Lower leg skin (tissue), 4 donors: ENCODE measurements at regions not wholly inside any gene's neighbourhood (a gene's known extent, or its start where the extent isn't known, plus 50 kb on each side); places are given as distances from the start of the nearest gene placed in this dataset.

ENCODE experiments used
- DNase-seq, 2 donors: peaks; one replicate each; pipeline ENCODE4 v3.0.0-alpha.2; 2019; ENCODE audit warnings: low spot score in 2 of 2
- H3K4me3 ChIP-seq: fragments of 200-600 bp; sonication (generic); 2 replicates; pipeline ENCODE4 v1.5.1; 2017; ENCODE audit warnings: mild to moderate bottlenecking, low read depth; ENCODE audit not compliant: poor library complexity, severe bottlenecking
- POLR2A ChIP-seq, 2 donors: fragments of 450-650 bp; IDR thresholded peaks; one replicate each; pipeline ENCODE4 v1.6.1; 2016 to 2017; ENCODE audit warnings: antibody characterized with exemption in 2 of 2, mild to moderate bottlenecking in 1 of 2, moderate library complexity in 1 of 2
- WGBS, 2 donors: methylation state at CpG; one replicate each; pipeline ENCODE4 v1.1.5; 2018; 5-methylcytosine and 5-hydroxymethylcytosine counted together
- intact Hi-C: fragments of 100-400 bp; cut with DNase I; formaldehyde crosslinking; loops from one replicate; pipeline ENCODE4 v1.15.0; 2023; ENCODE audit warnings: low total_unique reads
- TF ChIP-seq, protein P1 (sequence below), 3 donors: fragments of 450-650 bp; IDR thresholded peaks; one replicate each; pipeline ENCODE4 v1.5.1; 2016; ENCODE audit warnings: antibody characterized with exemption in 3 of 3, mild to moderate bottlenecking in 3 of 3, moderate library complexity in 2 of 3

DNA sequence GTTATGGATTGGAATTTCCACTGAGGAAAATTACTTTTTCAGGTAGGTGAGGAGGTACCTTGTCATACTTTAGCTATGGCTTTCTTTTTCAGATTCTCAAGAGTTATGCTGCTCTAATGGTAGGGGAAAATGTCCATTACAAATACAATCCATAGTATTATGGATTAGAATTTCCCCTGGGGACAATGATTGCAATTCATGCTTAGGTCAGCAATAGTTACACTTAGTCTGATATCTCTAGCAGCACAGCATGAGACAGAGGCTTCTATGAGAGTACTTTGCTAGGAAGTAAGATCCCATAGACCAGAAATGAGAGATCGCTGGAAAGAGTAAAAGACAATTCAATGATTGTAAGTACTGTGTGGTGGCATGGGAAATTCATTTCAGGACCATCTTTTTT, 949.5 kb upstream of the CDH8 start:
- TF ChIP-seq POLR2A (IDR thresholded peaks at IDR 0.05), result no peak
- TF ChIP-seq, protein P1, sequence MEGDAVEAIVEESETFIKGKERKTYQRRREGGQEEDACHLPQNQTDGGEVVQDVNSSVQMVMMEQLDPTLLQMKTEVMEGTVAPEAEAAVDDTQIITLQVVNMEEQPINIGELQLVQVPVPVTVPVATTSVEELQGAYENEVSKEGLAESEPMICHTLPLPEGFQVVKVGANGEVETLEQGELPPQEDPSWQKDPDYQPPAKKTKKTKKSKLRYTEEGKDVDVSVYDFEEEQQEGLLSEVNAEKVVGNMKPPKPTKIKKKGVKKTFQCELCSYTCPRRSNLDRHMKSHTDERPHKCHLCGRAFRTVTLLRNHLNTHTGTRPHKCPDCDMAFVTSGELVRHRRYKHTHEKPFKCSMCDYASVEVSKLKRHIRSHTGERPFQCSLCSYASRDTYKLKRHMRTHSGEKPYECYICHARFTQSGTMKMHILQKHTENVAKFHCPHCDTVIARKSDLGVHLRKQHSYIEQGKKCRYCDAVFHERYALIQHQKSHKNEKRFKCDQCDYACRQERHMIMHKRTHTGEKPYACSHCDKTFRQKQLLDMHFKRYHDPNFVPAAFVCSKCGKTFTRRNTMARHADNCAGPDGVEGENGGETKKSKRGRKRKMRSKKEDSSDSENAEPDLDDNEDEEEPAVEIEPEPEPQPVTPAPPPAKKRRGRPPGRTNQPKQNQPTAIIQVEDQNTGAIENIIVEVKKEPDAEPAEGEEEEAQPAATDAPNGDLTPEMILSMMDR (IDR thresholded peaks at IDR 0.05), result no peak
- H3K4me3 ChIP-seq, result no peak overlapping the region
- DNase-seq, result no peak
- 88 to 91% methylated on average over 1 of the region's 1 CpG for WGBS, 2 donors
- intact Hi-C loops, result no loop called here

DNA sequence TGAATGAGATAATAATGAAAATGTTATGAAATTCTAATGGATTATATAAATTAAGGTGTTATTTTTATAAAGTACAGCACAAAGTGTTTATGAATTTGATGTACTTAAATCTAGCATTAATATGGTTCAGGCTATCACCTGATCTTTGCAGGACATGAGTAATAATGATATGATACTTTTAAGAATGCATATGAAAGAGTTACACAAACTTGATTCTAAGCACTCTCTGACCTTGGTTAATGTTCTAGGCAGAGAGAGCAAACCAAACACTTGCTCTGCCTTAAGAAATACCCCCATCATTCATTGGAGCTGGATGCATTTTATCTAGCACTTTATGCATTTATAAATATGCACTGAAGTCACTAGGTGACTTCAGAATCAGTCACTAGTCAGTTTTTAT, 942.2 kb upstream of the CDH8 start:
- intact Hi-C loops, result no loop called here
- H3K4me3 ChIP-seq, result no peak overlapping the region
- TF ChIP-seq, protein P1 (IDR thresholded peaks at IDR 0.05), result no peak
- no peak for TF ChIP-seq POLR2A (IDR thresholded peaks at IDR 0.05)
- no peak for DNase-seq

DNA sequence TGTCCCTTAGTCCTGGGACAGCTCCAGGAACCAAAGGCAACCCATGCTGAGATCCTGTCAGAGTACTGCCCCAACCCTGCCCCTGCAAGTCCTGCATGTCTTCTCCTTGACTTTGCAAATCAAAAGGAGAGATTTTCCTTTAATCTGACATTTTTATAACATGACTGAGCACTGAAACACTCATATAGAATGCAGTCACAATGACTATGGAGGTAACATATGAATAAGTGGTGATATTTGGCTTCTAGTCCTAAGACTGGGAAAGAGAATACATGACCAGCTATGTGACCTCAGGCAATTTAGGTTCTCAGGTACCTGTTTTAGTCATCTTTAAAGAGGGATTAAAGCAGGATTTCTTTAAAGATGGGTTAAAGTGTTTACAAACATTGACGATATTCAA, 941.6 kb upstream of the CDH8 start:
- intact Hi-C loops, result no loop called here
- TF ChIP-seq POLR2A (IDR thresholded peaks at IDR 0.05), result no peak
- TF ChIP-seq, protein P1 (IDR thresholded peaks at IDR 0.05), result no peak
- H3K4me3 ChIP-seq, result no peak overlapping the region
- no peak for DNase-seq
- 83% methylated on average over 1 of the region's 1 CpG for WGBS, 2 donors

DNA sequence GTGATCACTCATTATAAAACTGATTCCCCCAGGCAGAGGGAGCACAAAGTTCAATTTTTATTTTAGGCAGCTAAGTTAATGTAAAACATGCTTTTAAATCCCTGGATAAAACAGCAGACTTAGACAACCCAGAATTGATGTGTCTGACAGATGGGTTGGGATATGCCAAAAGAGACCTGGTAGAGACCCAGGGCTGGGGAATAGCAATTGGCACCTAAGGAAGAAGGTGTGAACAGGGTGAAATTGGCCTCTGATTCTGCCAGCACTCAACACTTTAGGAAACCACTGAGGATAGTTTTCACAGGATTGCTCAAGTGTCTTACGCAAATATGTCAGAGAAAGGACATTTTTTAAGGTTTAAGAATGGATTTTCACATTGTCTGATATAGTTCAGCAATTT, 938.2 kb upstream of the CDH8 start:
- intact Hi-C loops, result no loop called here
- TF ChIP-seq POLR2A (IDR thresholded peaks at IDR 0.05), result no peak
- TF ChIP-seq, protein P1 (IDR thresholded peaks at IDR 0.05), result no peak
- no peak overlapping the region for H3K4me3 ChIP-seq
- DNase-seq, result no peak
- 85 to 95% methylated on average over 1 of the region's 1 CpG for WGBS, 2 donors

DNA sequence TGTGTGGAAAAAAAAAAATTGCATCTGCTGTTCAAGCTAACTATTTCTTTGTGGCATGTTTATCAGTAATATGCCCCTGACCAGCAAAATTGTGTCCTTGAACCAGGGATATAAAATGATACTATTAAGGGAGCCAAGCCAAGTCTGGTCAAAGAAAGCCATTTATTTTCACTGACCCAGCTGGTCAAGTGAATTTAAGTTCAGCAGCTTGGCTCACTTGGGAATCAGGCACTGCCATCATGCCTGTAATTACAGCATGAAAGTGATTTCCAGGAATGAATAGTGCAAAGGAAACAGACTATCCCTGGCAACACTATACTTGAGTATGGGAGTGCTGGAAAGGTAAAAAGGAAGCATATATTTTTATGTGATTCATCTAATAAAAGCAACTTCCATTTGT, 934.6 kb upstream of the CDH8 start:
- DNase-seq, result no peak
- no peak overlapping the region for H3K4me3 ChIP-seq
- TF ChIP-seq POLR2A (IDR thresholded peaks at IDR 0.05), result no peak
- TF ChIP-seq, protein P1 (IDR thresholded peaks at IDR 0.05), result no peak
- intact Hi-C loops, result no loop called here

DNA sequence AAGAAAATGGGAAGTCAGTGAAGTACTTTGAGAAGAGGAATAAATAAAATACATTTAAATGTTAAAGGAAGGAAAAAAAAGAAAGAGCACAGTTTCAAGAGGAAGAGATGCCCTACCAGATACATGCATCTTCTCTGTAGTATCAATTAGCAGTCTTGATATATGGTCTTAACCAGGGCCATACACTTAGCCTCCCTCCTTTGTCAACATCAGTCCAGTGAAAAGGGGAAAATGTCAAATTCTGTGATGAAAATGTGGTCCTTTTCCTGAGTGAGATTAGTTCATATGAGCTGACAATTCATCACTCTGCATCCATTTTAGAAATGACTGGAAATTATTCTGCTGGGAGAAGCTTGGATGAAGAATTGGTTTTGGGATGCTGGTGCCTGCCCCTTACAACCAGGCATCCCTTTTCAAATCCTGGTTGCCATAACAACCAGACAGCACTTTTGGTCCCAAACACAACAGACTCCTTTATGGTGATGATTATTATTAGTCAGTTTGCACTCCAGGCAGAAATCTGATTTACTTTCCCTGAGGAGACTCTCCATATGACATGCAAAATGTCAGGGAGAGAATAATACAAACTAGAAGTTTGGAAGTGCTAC, 933.6 kb upstream of the CDH8 start:
- H3K4me3 ChIP-seq, result no peak overlapping the region
- intact Hi-C loops, result no loop called here
- no peak for TF ChIP-seq POLR2A (IDR thresholded peaks at IDR 0.05)
- TF ChIP-seq, protein P1 (IDR thresholded peaks at IDR 0.05), result no peak
- no peak for DNase-seq
